ENCODE measurements at regions not wholly inside any gene's neighbourhood (a gene's known extent, or its start where the extent isn't known, plus 50 kb on each side); places are given as distances from the start of the nearest gene placed in this dataset.

- TF ChIP-seq CTCF (IDR thresholded peaks at IDR 0.05; ENCODE audit: low read depth, low read length, missing input control) (no peak), ATF3 (IDR thresholded peaks at IDR 0.05) (no peak), YY1 (IDR thresholded peaks at IDR 0.05) (no peak), TAF1 (conservative IDR thresholded peaks at IDR 0.05) (no peak), HNF4A (conservative IDR thresholded peaks at IDR 0.05) (no peak), GABPA (IDR thresholded peaks at IDR 0.05 in 1 of 2, conservative IDR thresholded peaks at IDR 0.05 in 1 of 2) (no peak), HNF4G (IDR thresholded peaks at IDR 0.05) (no peak), EGR1 (IDR thresholded peaks at IDR 0.05; ENCODE audit: low read depth in 2 of 2) (no peak), MAX (IDR thresholded peaks at IDR 0.05) (no peak), RAD21 (IDR thresholded peaks at IDR 0.05) (no peak), RXRA (IDR thresholded peaks at IDR 0.05) (no peak), REST (IDR thresholded peaks at IDR 0.05) (no peak)
Observed at GRCh38 chr5:98464737-98465330, 308.6 kb upstream of the RGMB start.

Measured in liver (tissue), 3 donors.